ENCODE measurements at regions not wholly inside any gene's neighbourhood (a gene's known extent, or its start where the extent isn't known, plus 50 kb on each side); places are given as distances from the start of the nearest gene placed in this dataset.

- TF ChIP-seq POLR2AphosphoS5 (IDR thresholded peaks at IDR 0.05; ENCODE audit: low read depth, low read length) (no peak), TAF1 (IDR thresholded peaks at IDR 0.05; ENCODE audit: borderline replicate concordance, insufficient read depth, low read length) (no peak), FOXP2 (optimal IDR thresholded peaks at IDR 0.05; ENCODE audit: borderline replicate concordance, extremely low read depth, extremely low read length, insufficient read depth) (no peak), SIN3A (IDR thresholded peaks at IDR 0.05; ENCODE audit: borderline replicate concordance, insufficient read depth, low read length) (no peak)
These were observed 92.8 kb upstream of the INSIG1 start for GRCh38 chr7:155204744-155205367.

Data from PFSK-1 (cell line).